ENCODE measurements at regions not wholly inside any gene's neighbourhood (a gene's known extent, or its start where the extent isn't known, plus 50 kb on each side); places are given as distances from the start of the nearest gene placed in this dataset.

DNA sequence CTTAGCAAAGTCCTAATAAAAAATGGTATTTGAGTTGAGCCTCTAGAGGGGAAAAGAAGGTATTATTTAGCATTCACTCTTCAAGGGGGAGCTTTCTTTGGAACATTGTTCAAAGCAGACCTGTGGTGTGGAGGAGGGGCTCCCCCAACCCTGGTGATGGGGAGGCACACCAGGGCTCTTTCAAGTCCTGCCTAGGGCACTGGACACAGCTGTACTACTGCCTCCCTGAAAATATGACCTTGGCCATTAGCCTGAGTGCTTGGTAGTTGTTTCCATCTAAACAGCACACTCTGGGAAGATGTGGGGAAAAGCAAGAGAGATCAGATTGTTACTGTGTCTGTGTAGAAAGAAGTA lies 215.1 kb upstream of the CNR1 start:
- H3K4me3 ChIP-seq (ENCODE audit: low read length), result no peak overlapping the region
- DNase-seq (ENCODE audit: low read depth), result no peak
- TF ChIP-seq, protein P1, sequence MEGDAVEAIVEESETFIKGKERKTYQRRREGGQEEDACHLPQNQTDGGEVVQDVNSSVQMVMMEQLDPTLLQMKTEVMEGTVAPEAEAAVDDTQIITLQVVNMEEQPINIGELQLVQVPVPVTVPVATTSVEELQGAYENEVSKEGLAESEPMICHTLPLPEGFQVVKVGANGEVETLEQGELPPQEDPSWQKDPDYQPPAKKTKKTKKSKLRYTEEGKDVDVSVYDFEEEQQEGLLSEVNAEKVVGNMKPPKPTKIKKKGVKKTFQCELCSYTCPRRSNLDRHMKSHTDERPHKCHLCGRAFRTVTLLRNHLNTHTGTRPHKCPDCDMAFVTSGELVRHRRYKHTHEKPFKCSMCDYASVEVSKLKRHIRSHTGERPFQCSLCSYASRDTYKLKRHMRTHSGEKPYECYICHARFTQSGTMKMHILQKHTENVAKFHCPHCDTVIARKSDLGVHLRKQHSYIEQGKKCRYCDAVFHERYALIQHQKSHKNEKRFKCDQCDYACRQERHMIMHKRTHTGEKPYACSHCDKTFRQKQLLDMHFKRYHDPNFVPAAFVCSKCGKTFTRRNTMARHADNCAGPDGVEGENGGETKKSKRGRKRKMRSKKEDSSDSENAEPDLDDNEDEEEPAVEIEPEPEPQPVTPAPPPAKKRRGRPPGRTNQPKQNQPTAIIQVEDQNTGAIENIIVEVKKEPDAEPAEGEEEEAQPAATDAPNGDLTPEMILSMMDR (conservative IDR thresholded peaks at IDR 0.05; ENCODE audit: low read length), result no peak

DNA sequence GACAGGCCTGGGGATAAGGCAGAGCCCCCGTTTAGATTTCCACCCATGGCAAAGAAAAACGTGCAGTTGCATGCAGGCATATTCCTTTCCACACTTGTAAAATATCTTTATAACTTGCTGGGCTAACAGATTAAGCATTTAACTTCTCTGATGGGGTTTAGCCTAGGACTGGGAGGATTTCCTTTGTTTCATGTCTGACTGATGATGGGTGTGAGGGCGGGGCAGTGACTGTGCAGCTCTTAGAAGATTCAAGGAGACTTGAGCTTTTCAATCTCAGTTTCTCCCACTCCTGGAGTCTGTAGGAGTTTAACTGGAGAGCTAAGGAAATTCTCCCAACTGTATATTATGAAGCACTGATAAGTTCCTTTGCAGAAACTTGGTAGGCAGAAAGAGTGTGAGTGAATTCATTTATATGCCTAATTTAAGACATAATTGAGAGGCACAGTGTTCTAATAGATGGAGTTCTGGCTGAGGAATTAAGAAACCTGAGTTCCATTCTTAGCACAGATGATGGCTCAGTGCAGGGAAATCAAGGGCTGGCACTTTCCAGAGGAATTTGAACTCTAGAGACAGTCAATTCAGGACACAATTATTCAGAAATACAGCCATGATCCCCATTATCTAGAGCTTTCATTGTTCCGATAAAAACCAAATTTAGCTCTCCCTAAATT lies 214.6 kb upstream of the CNR1 start:
- no peak overlapping the region for H3K4me3 ChIP-seq (ENCODE audit: low read length)
- no peak for DNase-seq (ENCODE audit: low read depth)
- TF ChIP-seq, protein P1 (conservative IDR thresholded peaks at IDR 0.05; ENCODE audit: low read length), result no peak

DNA sequence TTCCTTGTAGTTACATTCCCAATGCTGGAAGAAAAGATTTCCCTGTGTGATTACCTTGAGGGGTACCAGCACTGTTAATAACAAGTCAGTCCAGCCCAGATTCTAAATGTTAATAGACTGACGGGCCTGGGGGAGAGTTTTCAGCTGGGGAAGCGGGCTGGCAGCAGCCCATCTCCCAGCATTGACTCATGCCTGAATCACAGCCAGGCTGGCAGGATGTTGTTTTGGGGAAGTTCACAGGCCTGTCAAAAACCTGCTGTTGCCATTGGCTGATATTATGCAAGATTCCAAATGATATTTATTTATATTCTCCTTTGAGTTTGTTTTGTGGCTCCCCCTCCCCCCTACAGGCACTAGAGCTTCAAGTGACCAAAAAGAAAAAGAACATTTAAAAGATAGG lies 213.9 kb upstream of the CNR1 start:
- TF ChIP-seq, protein P1 (conservative IDR thresholded peaks at IDR 0.05; ENCODE audit: low read length), result no peak
- H3K4me3 ChIP-seq (ENCODE audit: low read length), result no peak overlapping the region
- DNase-seq (ENCODE audit: low read depth), result peak; percentile 79

DNA sequence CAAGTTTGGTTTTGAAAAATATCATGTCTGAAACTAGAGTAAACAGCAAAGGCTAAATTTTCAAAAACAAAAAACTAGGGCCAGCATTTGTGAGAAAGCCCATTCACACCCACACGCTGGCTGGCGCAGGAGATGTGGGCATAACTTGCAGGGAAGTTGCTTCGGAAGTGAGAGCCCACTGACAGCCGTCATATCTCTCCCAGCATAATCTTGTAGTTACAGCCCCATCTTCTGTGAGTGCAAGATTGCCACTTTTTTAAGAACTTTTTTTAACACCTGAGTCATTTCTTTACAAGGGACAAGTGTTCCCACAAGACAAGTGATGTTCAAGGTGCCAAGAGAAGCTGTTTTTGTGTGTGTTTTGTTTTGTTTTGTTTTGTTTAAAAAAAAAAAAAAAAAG lies 212.5 kb upstream of the CNR1 start:
- no peak for DNase-seq (ENCODE audit: low read depth)
- H3K4me3 ChIP-seq (ENCODE audit: low read length), result no peak overlapping the region
- TF ChIP-seq, protein P1 (conservative IDR thresholded peaks at IDR 0.05; ENCODE audit: low read length), result no peak

DNA sequence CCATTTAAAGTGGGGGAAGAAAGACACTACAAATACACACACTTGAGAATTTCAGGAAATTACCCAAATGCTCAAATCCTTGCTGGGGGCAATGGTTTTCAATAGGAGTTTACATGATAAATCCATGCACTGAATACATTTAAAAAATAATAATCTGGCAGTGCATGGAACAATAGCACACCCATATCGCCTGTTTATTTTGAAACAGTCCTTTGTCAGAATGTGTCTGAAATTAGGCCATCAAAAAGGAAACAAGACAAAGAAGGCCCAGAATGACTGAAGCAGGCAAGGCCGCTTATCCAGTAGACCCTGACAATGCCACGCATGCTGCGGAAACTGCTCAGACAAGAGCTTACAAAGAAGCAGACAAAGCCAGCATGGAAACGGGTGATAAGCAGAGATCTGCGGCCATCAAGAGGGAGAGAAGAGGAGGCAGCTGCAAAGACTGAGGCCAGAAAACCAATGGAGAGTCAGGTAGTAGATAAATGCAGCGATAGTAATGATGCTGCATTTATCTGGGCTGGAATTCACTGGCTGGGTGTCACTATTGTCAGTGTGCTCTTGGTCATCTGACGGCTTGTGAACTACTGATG lies 211.9 kb upstream of the CNR1 start:
- TF ChIP-seq, protein P1 (conservative IDR thresholded peaks at IDR 0.05; ENCODE audit: low read length), result no peak
- no peak for DNase-seq (ENCODE audit: low read depth)
- H3K4me3 ChIP-seq (ENCODE audit: low read length), result no peak overlapping the region

DNA sequence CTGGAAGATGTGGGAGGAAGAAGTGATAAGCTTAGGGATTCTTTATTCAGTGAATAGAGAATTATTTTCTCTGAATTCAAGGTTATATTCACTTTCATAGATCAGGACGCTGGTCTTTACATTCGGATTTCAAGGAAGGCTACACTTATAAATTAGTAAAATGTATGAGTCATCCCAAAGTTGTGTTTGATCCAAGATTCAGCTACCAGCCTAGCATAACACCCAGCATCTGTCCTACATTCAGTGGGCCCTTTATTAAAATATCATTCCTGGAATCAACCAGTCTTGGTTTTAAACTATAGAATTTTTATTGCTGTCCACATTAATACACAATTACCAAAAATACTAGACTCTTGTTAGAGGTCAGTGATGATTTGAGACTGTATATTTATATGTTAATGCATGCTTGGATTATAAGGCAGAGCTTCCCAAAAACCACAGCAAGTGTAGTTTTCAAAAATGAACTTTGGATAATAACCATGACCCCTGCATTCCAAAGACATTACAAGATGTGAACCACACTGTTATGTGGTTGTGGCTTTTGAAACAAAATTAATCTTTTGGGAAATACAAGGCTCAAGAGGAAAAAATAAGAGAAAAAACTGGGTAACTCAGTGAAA lies 210.7 kb upstream of the CNR1 start:
- DNase-seq (ENCODE audit: low read depth), result peak; percentile 80
- H3K4me3 ChIP-seq (ENCODE audit: low read length), result no peak overlapping the region
- TF ChIP-seq, protein P1 (conservative IDR thresholded peaks at IDR 0.05; ENCODE audit: low read length), result no peak

DNA sequence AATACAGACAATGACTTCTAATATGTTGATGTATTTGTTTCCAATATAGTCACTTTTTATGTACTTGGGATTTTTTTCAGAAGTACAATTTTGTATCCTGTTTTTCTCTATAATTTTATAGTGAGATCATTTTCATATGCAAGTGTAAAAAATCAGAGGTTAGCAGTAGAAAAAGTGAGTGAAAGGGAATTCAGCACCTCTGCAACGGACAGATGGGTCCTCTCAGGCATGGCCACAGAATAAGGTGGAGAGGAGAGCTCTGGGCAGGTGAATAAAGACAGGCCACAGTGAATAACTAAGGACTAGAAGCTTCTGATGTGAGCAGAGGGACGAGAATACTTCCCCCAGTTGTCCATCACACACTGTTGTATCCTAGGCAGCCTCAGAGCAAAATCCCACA lies 210.1 kb upstream of the CNR1 start:
- TF ChIP-seq, protein P1 (conservative IDR thresholded peaks at IDR 0.05; ENCODE audit: low read length), result no peak
- DNase-seq (ENCODE audit: low read depth), result no peak

More for the DNA sequence above, 210.1 kb upstream of the CNR1 start:
- H3K4me3 ChIP-seq (ENCODE audit: low read length), result no peak overlapping the region

All from AG10803 (cell line).